NCI-H345 treated with DMSO at 0.1 percent for 48 hours (cell line): ENCODE measurements at regions not wholly inside any gene's neighbourhood (a gene's known extent, or its start where the extent isn't known, plus 50 kb on each side); places are given as distances from the start of the nearest gene placed in this dataset.
"Not testable (repeated sequence)": the region's sequence is repeated elsewhere in the genome, so short reads cannot be mapped to it uniquely, and the experiment has no call there.

Experiments
- DNase-seq: peaks from one replicate; lab custom pipeline; 2025; ENCODE audit not compliant: unreplicated experiment; lab: John Stamatoyannopoulos, UW

GRCh38 chr5:176747670-176748072 lies 62.7 kb upstream of the UNC5A start:
- no peak for DNase-seq

- DNase-seq, result no peak
Observed at GRCh38 chr5:176748073-176748966, 62.0 kb upstream of the UNC5A start.

- DNase-seq, result no peak
Observed at GRCh38 chr5:176748967-176749935, 61.1 kb upstream of the UNC5A start.

- no peak for DNase-seq
Observed at GRCh38 chr5:176750144-176750543, 60.2 kb upstream of the UNC5A start.

- DNase-seq, result no peak
Observed at GRCh38 chr5:176754376-176754973, 55.9 kb upstream of the UNC5A start.

DNA sequence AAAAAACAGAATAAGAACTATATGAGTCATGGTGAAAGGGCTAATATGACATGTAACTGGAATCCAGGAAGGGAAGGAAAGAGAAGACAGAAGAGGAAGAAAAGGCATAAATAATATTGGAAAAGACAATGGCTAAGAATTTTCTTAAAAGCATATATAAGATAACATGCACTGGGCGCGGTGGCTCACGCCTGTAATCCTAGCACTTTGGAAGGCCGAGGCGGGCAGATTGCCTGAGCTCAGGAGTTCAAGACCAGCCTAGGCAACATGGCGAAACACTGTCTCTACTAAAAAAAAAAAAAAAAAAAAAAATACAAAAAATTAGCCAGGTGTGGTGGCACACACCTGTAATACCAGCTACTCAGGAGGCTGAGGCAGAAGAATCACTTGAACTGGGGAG lies 54.8 kb upstream of the UNC5A start:
- not testable (repeated sequence) for DNase-seq

DNA sequence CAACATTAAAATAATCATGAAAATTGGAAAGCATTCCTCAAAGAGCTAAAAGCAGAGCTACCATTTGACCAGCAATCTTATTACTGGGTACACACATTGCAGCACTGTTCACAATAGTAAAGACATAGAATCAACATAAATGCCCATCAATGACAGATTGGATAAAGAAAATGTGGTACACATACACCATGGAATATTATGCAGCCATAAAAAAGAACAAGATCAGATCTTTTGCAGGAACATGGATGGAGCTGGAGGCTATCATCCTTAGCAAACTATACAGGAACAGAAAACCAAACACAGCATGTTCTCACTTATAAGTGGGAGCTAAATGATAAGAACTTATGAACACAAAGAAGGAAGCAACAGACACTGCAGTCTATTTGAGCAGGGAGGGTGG lies 52.8 kb upstream of the UNC5A start:
- DNase-seq, result not testable (repeated sequence)
